NCI-H1092 treated with DMSO at 0.1 percent for 48 hours (cell line): ENCODE measurements at regions not wholly inside any gene's neighbourhood (a gene's known extent, or its start where the extent isn't known, plus 50 kb on each side); places are given as distances from the start of the nearest gene placed in this dataset.
"Not testable (repeated sequence)": the region's sequence is repeated elsewhere in the genome, so short reads cannot be mapped to it uniquely, and the experiment has no call there.

Source experiments
- DNase-seq: peaks from one replicate; lab custom pipeline; 2025; lab: John Stamatoyannopoulos, UW

DNA sequence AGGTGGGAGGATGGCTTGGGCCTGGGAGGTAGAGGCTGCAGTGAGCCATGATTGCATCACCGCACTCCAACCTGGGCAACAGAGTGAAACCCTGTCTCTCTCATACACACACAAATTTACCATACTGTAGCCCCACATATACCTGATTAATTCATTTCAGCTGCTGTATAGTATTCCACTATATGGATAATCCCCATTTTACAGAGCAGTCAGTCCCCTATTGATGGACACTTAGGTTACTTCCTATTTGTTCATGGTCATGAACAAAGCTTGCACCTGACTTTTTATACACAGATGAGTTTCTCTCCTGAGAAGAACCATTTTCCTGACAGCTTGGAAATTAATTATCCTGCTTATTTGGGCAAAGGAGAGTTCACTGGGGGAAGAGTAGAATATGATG is 59.2 kb downstream of the EMX2 start:
- DNase-seq: no peak

DNA sequence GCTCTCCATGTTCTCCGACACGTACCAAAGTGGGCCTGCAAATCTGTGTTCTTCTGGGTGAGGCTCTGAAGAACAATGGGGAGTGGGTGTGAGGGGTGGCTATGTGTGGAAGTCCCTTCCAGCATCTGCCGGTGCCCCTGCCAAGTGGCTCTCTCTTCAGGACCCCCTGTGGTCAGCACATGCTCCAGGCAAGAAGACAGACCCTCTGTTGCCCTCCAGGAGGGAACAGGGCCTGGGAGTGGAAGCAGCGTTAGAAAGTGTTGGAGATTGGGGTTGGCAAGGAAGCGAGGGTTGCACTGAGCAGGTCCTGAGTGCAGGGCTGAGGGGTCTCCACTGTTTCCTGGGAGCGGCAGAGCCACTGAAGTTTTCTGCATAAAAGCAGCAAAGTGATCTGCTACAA is 60.5 kb downstream of the EMX2 start:
- no peak for DNase-seq

- no peak for DNase-seq
Observed at GRCh38 chr10:117603726-117604125, 61.2 kb downstream of the EMX2 start.

DNA sequence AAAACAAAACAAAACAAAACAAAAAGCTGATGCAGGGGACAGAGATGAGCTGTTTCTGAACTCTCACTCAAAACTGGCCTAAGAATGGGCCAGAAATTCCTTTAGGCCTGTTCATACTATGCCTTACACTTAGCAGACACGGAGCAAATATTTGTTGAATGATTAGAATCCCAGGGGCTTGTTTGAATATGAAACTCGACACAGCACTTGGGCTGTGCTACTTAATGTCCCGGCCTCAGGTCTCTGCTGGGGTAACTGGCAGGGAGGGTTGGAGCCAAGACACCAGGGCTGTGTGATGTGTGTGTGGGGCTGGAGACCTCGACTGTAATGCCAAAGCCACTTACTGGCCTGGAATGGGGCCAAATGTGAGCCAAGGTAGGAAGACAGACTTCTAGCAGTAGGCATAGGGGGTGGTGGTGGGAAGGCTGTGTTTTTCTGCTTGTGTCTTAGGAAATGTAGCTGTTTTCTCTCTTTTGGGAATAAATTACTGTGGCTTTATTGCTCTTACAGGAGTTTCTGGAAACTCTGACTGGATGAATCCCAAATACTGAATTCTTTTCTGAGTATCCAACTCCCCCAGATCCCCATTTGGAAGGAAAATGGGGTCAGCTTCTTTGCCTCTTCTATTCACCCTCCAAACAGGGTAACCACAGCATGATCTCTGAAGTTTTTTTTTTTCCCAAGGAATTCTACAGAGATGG is 66.7 kb downstream of the EMX2 start:
- no peak for DNase-seq

DNA sequence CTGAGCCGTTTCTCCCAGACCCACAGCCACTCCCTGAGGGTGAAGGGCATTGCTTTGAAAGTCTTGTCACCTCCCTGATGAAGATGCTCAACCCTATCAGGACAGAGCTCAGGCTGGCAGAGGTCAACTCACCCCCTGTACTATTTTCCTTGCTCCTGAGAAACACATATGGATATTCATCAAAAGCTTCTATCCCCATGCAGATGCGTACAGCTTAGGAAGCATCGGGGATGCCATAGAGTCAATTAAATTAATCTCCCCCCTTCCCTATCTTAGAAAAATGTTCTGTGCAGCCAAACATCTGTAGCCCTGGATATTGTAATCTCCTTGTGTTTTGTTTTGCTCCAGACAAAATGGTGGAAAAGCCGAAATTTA is 67.2 kb downstream of the EMX2 start:
- DNase-seq: no peak

GRCh38 chr10:117610321-117610720 is 67.8 kb downstream of the EMX2 start:
- no peak for DNase-seq

DNA sequence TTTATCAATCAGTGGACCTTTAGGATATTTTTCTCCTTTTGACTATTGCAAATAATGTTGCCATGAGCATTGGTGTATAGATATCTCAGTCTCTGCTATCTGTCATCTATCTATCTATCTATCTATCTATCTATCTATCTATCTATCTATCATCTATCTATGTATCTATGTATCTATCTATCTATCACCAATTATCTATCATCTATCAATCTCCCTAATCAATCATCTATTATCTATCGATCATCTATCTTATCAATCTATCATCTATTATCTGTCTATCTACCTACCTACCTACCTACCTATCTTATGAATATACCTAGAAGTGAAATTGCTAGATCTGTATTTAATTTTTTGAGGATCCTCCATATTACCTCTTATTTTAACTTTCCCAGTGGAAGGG is 69.6 kb downstream of the EMX2 start:
- no peak for DNase-seq

GRCh38 chr10:117615649-117616048 is 73.1 kb downstream of the EMX2 start:
- no peak for DNase-seq

GRCh38 chr10:117616179-117616578 is 73.6 kb downstream of the EMX2 start:
- DNase-seq: no peak

GRCh38 chr10:117617086-117617485 is 74.5 kb downstream of the EMX2 start:
- DNase-seq: no peak

DNA sequence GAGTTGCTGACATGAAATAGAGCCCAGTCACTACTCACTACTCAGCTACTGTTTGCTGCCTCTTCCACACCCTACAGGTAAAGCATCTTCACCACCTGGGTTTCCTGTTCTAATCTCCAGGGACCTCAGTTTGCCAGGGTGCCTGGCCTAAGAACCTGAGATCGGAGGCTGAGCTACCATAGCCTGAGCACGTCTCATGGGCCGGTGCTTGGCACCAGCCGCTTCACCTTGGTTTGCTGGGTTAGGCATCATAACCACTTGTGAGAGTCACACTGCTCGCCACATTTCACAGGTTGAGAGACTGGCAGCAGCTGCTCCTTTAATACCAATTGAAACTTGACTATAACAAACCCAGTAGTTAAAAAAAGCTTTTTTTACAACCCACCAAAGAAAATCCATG is 75.1 kb downstream of the EMX2 start:
- DNase-seq: no peak

GRCh38 chr10:117619223-117619622 is 76.7 kb downstream of the EMX2 start:
- DNase-seq: no peak

- DNase-seq: no peak
Observed at GRCh38 chr10:117619707-117620405, 77.3 kb downstream of the EMX2 start.

DNA sequence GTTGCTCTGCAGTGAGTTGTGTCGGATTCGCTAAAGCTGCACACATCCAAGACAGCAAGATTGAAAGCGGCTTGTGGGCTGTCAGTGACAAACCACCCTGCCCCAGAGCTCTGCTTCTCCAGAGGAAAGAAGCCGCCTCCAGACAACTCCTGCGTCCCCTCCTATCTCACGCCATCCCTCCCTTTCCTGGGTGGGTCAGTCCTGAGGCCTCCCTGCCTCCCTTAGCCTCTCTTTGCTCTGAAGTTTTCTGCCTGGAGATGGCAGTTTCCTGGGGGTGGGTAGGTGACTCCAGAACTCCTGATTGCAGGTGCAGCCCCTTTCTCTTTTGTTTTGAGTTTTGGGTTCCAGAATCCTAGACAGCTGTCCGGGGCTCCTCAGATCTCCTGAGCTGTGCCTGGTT is 78.7 kb downstream of the EMX2 start:
- no peak for DNase-seq

- no peak for DNase-seq
Observed at GRCh38 chr10:117621795-117622420, 79.4 kb downstream of the EMX2 start.

- no peak for DNase-seq
Observed at GRCh38 chr10:117622471-117623184, 80.1 kb downstream of the EMX2 start.

GRCh38 chr10:117626228-117626627 is 83.7 kb downstream of the EMX2 start:
- DNase-seq: no peak

DNA sequence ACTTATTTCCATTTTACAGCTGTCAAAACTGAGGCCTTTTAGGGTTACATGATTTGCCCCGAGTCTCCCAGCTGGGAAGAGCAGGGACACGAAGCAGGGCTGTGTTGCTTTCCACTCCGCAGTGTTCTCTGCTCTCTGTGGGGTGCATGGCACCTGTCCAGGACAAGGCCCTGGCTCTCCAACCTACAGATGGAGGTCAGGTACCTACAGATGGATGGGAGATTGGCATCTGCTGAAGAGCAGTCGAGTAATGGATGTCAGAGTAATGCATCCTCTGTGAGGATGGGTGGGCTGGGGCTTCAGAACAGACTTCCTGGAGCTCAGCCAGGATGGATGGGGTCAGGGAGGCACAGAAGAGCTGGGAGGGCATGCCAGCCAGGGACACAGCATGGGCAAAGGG is 85.0 kb downstream of the EMX2 start:
- DNase-seq: no peak

DNA sequence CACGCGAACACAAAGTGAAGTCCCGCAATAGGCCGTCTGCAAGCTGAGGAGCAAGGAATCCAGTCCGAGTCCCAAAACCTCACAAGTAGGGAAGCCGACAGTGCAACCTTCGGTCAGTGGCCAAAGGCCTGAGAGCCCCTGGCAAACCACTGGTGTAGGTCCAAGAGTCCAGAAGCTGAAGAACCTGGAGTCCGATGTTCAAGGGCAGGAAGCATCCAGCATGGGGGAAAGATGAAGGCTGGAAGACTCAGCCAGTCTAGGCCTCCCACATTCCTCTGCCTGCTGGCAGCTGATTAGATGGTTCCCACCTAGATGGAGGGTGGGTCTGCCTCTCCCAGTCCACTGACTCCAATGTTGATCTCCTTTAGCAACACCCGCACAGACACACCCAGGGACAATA is 87.2 kb downstream of the EMX2 start:
- DNase-seq: not testable (repeated sequence)

DNA sequence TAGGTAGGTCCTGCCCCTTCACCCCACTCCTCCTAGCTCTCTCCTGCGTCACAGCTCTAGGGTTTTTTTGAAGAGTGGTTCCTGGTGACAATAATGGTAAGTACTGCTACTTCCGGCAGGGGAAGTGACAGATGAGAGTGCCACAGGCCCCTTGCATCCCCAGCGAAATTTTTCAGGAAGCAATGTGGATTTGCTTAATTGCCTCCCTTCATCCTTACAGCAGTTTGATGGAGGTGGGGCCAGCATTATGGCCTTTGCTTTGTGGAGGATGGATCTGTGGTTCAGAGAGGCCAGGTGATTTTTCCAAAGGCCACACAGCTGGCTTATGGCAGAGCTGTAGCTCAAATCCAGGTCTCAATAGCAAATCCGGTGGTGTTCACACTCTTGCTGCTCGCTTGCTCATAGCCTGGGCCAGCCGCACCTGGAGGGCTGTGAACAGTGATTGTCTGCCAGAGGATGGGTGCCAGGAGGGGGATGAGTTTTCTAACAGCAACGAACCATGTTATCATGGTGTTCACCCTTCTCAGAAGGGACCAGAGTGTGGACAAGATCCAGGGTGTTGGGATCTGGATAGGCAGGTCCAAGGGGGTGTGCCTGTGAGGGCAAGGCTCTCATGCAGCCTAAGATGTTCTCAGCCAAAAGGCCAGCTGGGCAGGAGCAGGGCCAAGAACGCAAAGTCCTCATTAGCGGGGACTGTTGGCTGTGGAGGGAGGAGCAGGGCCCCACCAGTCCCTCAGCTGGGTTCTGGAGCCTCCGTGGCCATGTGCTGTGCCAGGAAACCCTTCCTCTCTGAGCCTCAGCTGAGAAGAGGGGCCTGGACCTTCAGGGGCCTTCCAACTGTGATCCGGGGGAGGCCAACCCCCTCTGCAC is 89.0 kb downstream of the EMX2 start:
- DNase-seq: no peak

DNA sequence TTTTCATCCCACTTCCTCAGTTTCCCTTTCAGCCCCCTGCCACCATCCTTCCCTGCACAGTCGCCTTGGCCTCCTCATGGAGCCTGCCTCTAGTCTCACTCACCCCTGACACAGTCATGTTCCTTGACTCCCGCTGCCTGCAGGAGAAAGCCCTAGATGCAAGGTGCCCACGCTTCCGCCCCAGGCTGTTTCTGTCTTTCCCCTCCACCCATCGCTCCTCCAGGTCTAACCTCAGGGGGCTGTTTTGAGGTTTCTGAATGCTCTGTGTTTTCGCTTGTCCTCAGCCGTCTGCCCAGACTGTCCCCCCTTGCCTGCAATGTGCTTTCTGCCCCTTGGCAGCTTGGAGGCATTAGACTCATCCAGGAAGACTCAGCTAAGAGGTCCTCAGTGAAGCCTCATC is 89.9 kb downstream of the EMX2 start:
- DNase-seq: no peak

GRCh38 chr10:117635826-117636225 is 93.3 kb downstream of the EMX2 start:
- no peak for DNase-seq
